ENCODE measurements at regions not wholly inside any gene's neighbourhood (a gene's known extent, or its start where the extent isn't known, plus 50 kb on each side); places are given as distances from the start of the nearest gene placed in this dataset.

GRCh38 chr2:176496761-176497160, 227.5 kb downstream of the MTX2 start:
- ATAC-seq, result no peak
- intact Hi-C loops (cut with DNase I), result no loop called here

GRCh38 chr2:176500901-176501300, 231.7 kb downstream of the MTX2 start:
- no peak overlapping the region for H3K27ac ChIP-seq

More at GRCh38 chr2:176496761-176497160, 227.5 kb downstream of the MTX2 start:
- peak in 1 of 4 donors; percentile 43 for DNase-seq
- Histone ChIP-seq H3K36me3 (no peaks in the 10 kb centered on the region), H3K9me3 (no peaks in the 10 kb centered on the region), H3K4me1 (peaks cover 6 to 9% of the 10 kb centered on the region in 2 donors), H3K27ac (no peak overlapping the region), H3K4me3 (no peak overlapping the region), H3K27me3 (peaks cover 0 to 14% of the 10 kb centered on the region in 2 donors)
- TF ChIP-seq, protein P1, sequence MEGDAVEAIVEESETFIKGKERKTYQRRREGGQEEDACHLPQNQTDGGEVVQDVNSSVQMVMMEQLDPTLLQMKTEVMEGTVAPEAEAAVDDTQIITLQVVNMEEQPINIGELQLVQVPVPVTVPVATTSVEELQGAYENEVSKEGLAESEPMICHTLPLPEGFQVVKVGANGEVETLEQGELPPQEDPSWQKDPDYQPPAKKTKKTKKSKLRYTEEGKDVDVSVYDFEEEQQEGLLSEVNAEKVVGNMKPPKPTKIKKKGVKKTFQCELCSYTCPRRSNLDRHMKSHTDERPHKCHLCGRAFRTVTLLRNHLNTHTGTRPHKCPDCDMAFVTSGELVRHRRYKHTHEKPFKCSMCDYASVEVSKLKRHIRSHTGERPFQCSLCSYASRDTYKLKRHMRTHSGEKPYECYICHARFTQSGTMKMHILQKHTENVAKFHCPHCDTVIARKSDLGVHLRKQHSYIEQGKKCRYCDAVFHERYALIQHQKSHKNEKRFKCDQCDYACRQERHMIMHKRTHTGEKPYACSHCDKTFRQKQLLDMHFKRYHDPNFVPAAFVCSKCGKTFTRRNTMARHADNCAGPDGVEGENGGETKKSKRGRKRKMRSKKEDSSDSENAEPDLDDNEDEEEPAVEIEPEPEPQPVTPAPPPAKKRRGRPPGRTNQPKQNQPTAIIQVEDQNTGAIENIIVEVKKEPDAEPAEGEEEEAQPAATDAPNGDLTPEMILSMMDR (IDR thresholded peaks at IDR 0.05), result no peak

GRCh38 chr2:176501617-176502016, 232.4 kb downstream of the MTX2 start:
- ATAC-seq, result no peak
- no peak overlapping the region for H3K27ac ChIP-seq
- DNase-seq, result no peak
- peaks cover 0 to 12% of the 10 kb centered on the region in 2 donors for H3K27me3 ChIP-seq
- TF ChIP-seq, protein P1 (IDR thresholded peaks at IDR 0.05), result no peak
- no peaks in the 10 kb centered on the region for H3K9me3 ChIP-seq
- H3K36me3 ChIP-seq, result no peaks in the 10 kb centered on the region
- H3K4me1 ChIP-seq, result no peaks in the 10 kb centered on the region
- intact Hi-C loops (cut with DNase I), result no loop called here
- no peak overlapping the region for H3K4me3 ChIP-seq

More at GRCh38 chr2:176500901-176501300, 231.7 kb downstream of the MTX2 start:
- TF ChIP-seq, protein P1 (IDR thresholded peaks at IDR 0.05), result no peak
- intact Hi-C loops (cut with DNase I), result no loop called here
- ATAC-seq, result no peak
- H3K9me3 ChIP-seq, result no peaks in the 10 kb centered on the region
- H3K27me3 ChIP-seq, result peaks cover 0 to 12% of the 10 kb centered on the region in 2 donors
- no peak for DNase-seq
- H3K36me3 ChIP-seq, result no peaks in the 10 kb centered on the region
- no peaks in the 10 kb centered on the region for H3K4me1 ChIP-seq
- no peak overlapping the region for H3K4me3 ChIP-seq

DNA sequence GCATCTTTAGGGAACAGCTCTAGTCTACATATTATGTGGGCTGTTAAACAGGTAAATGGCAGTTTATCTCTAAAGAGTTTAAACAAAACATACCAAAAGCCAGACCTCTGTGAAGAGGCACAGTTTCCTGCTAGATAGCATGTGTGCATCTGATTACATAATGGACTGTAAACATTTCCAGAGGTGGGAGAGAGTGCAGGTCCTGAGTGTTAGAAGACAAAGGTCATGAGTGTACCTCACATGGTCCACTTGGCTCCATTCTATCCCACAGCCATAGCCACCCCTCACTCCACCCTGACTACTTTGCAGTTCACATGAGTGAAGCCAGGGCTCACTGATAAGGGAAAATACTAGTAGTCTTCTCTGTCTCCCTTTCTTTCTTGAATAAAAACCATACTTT, 233.4 kb downstream of the MTX2 start:
- Histone ChIP-seq H3K4me1 (no peaks in the 10 kb centered on the region), H3K27ac (no peak overlapping the region)
- TF ChIP-seq, protein P1 (IDR thresholded peaks at IDR 0.05), result no peak

DNA sequence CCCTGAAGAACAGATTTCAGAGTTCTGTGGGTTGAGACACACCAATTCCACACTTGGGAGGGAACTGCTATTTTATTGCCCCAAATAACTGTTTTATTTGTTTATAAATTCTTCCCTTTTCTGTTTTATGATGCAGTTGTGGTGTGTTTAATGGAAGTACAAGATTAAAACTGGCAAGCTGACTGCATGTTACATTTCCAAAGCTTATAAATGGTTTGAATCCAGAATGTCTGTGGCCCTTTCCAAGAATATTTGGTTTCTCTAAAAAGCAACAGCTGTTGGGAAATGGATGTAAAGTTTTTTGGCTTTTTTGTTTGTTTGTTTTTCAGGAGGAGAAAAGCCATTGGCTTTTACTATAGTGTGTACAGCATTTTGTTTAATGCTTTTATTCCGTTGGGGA, 234.5 kb downstream of the MTX2 start:
- DNase-seq (peak in 2 of 4 donors; percentile 56 to 69), ATAC-seq (no peak)
- TF ChIP-seq, protein P1 (IDR thresholded peaks at IDR 0.05), result no peak
- H3K27me3 ChIP-seq, result peaks cover 0 to 12% of the 10 kb centered on the region in 2 donors
- no peaks in the 10 kb centered on the region for H3K4me1 ChIP-seq
- H3K4me3 ChIP-seq, result no peak overlapping the region
- no peaks in the 10 kb centered on the region for H3K36me3 ChIP-seq
- H3K9me3 ChIP-seq, result no peaks in the 10 kb centered on the region
- H3K27ac ChIP-seq, result no peak overlapping the region
- intact Hi-C loops (cut with DNase I), result no loop called here

More for the DNA sequence above, 233.4 kb downstream of the MTX2 start:
- no peak overlapping the region for H3K4me3 ChIP-seq
- H3K27me3 ChIP-seq, result peaks cover 0 to 12% of the 10 kb centered on the region in 2 donors
- H3K36me3 ChIP-seq, result no peaks in the 10 kb centered on the region
- DNase-seq (no peak), ATAC-seq (no peak)
- H3K9me3 ChIP-seq, result no peaks in the 10 kb centered on the region
- intact Hi-C loops (cut with DNase I), result no loop called here

All from left lung (tissue), 4 donors.